Mammary epithelial cell (primary cell): ENCODE measurements at regions not wholly inside any gene's neighbourhood (a gene's known extent, or its start where the extent isn't known, plus 50 kb on each side); places are given as distances from the start of the nearest gene placed in this dataset.

ENCODE experiments used
- EZH2 ChIP-seq: IDR thresholded peaks from 2 replicates; pipeline ENCODE4 v1.6.1; 2012; ENCODE audit warnings: low read length, inconsistent platforms, borderline replicate concordance
- TF ChIP-seq, protein P1 (sequence below), 2 donors: IDR thresholded peaks in 1 of 2; conservative IDR thresholded peaks in 1 of 2; 2 replicates each; pipeline ENCODE4 v1.5.1; 2011 to 2012; ENCODE audit warnings: inconsistent platforms in 2 of 2, low read length in 2 of 2, mild to moderate bottlenecking in 2 of 2, control low read depth in 1 of 2, low read depth in 1 of 2; ENCODE audit not compliant: insufficient read depth in 1 of 2; ENCODE audit errors: extremely low read depth in 1 of 2

DNA sequence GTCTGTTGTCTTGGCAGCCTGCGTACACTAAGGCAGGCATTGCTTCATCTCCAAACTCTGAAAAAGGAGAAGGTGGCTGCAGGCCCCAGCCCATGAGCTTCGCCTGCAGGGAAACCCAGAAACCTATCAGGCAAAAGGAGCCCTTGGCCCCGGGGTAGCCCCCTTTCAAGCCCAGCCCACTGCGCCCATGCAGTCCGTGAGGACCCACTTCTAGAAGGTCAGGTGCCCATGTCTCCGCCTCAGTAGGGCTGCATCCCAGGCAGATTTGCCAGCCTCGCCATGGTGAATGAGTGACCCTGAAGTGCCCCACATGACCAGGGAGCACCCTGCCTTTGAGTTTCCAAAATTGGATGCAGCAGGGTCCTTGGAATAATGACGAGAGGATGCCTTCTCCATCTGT is 1158.4 kb downstream of the BRD1 start:
- TF ChIP-seq EZH2: no peak
- TF ChIP-seq, protein P1, sequence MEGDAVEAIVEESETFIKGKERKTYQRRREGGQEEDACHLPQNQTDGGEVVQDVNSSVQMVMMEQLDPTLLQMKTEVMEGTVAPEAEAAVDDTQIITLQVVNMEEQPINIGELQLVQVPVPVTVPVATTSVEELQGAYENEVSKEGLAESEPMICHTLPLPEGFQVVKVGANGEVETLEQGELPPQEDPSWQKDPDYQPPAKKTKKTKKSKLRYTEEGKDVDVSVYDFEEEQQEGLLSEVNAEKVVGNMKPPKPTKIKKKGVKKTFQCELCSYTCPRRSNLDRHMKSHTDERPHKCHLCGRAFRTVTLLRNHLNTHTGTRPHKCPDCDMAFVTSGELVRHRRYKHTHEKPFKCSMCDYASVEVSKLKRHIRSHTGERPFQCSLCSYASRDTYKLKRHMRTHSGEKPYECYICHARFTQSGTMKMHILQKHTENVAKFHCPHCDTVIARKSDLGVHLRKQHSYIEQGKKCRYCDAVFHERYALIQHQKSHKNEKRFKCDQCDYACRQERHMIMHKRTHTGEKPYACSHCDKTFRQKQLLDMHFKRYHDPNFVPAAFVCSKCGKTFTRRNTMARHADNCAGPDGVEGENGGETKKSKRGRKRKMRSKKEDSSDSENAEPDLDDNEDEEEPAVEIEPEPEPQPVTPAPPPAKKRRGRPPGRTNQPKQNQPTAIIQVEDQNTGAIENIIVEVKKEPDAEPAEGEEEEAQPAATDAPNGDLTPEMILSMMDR (conservative IDR thresholded peaks at IDR 0.05 in 1 of 2, IDR thresholded peaks at IDR 0.05 in 1 of 2; ENCODE audit: extremely low read depth in 1 of 2, insufficient read depth in 1 of 2, low read depth in 1 of 2, low read length in 2 of 2): no peak
